ENCODE measurements at regions not wholly inside any gene's neighbourhood (a gene's known extent, or its start where the extent isn't known, plus 50 kb on each side); places are given as distances from the start of the nearest gene placed in this dataset.
A peak's percentile ranks its signal among the peaks of the same experiment; 100 is the strongest.

DNA sequence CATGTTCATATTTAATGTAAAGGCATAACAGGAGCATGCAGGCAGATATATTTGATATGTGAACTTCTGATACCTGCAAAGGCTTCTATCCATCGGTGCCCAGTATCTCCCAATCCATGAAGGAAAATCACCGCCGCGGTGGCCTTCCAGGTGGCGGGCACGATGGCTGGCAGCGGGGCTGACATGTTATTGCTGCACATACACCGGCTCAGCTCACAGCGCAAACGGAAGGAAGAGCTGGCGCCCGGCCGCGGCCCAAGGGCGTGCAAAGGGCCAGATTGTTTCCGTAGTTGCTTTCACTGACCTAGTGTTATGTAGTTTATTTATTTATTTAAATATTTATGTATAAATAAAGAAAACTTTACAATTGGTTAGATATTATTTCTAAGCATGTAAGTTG lies 322.7 kb upstream of the PITX2 start:
- Histone ChIP-seq H3K9me3 (no peaks in the 10 kb centered on the region), H3K4me1 (ENCODE audit: low read depth) (no peaks in the 10 kb centered on the region), H3K36me3 (ENCODE audit: low read depth) (no peaks in the 10 kb centered on the region), H3K4me3 (no peak overlapping the region)
- intact Hi-C loops (cut with DNase I, micrococcal nuclease), result no loop called here
- TF ChIP-seq, protein P1, sequence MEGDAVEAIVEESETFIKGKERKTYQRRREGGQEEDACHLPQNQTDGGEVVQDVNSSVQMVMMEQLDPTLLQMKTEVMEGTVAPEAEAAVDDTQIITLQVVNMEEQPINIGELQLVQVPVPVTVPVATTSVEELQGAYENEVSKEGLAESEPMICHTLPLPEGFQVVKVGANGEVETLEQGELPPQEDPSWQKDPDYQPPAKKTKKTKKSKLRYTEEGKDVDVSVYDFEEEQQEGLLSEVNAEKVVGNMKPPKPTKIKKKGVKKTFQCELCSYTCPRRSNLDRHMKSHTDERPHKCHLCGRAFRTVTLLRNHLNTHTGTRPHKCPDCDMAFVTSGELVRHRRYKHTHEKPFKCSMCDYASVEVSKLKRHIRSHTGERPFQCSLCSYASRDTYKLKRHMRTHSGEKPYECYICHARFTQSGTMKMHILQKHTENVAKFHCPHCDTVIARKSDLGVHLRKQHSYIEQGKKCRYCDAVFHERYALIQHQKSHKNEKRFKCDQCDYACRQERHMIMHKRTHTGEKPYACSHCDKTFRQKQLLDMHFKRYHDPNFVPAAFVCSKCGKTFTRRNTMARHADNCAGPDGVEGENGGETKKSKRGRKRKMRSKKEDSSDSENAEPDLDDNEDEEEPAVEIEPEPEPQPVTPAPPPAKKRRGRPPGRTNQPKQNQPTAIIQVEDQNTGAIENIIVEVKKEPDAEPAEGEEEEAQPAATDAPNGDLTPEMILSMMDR (IDR thresholded peaks at IDR 0.05), result no peak
- ATAC-seq (no peak), DNase-seq (peak in 1 of 3 donors; percentile 36)

DNA sequence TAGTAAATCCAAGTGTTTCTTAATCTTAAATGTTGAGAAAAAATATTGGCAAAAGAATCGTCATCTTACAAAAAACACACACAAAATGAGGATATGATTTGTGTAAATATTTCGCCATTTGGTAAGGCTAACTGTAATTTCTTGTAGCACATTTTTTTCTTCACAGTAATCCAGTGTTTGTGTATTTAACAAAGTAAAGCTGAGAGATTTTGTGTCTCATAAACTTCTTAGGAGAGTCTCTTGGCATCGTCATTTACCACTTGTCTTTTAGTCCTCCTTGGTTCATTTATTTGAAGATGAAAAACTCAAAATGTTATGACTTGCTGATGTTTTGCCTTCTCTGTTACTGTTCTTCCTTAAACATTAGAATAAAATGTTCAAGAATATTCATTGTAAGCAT lies 326.7 kb upstream of the PITX2 start:
- no peaks in the 10 kb centered on the region for H3K9me3 ChIP-seq
- no peak overlapping the region for H3K4me3 ChIP-seq
- H3K36me3 ChIP-seq (ENCODE audit: low read depth), result no peaks in the 10 kb centered on the region
- no peak for DNase-seq
- intact Hi-C loops (cut with DNase I, micrococcal nuclease), result no loop called here
- TF ChIP-seq, protein P1 (IDR thresholded peaks at IDR 0.05), result no peak
- H3K4me1 ChIP-seq (ENCODE audit: low read depth), result no peaks in the 10 kb centered on the region
- no peak for ATAC-seq

DNA sequence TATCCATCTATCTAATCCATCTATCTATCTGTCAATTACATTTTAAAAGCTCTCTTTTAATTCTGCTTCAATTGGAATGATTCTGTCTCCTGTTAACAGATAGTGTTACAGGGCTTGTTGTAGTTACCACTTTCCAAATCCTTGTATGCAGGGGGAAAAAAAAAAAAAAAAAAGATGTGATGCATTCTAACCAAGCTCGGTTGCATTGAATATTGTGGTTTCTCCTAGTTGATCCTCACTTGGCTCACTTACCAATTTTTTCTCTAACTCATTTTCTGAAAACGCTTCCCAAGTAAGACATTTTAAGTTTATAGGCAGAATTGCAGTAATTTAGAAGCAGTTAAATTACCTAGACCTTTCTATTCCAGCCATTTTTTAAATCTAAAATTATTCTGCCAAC lies 327.9 kb upstream of the PITX2 start:
- DNase-seq, result no peak
- Histone ChIP-seq H3K36me3 (ENCODE audit: low read depth) (no peaks in the 10 kb centered on the region), H3K9me3 (no peaks in the 10 kb centered on the region), H3K4me1 (ENCODE audit: low read depth) (no peaks in the 10 kb centered on the region), H3K4me3 (no peak overlapping the region)
- intact Hi-C loops (cut with DNase I, micrococcal nuclease), result no loop called here
- ATAC-seq, result no peak
- TF ChIP-seq, protein P1 (IDR thresholded peaks at IDR 0.05), result no peak

DNA sequence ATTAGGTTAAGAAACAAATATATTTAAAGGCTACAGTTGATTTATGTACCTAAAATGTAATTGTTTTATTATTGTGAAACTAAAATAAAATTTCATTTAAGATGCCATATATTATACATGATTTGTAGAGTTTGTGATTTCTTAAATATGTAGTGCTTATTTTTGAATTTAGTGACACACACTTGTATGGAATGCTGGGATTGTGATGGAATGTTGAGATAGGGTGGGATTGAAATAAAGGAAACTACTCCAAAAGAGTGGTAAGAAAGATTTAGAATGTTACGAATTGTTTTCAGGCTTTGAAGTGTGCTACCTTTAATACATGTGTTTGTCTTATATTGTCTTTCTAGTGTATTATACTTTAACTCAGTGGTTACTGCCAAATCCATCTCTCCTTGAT lies 330.3 kb upstream of the PITX2 start:
- no peaks in the 10 kb centered on the region for H3K4me1 ChIP-seq (ENCODE audit: low read depth)
- H3K9me3 ChIP-seq, result no peaks in the 10 kb centered on the region
- H3K36me3 ChIP-seq (ENCODE audit: low read depth), result no peaks in the 10 kb centered on the region
- intact Hi-C loops (cut with DNase I, micrococcal nuclease), result no loop called here
- ATAC-seq, result no peak
- H3K4me3 ChIP-seq, result no peak overlapping the region
- no peak for DNase-seq
- TF ChIP-seq, protein P1 (IDR thresholded peaks at IDR 0.05), result no peak

DNA sequence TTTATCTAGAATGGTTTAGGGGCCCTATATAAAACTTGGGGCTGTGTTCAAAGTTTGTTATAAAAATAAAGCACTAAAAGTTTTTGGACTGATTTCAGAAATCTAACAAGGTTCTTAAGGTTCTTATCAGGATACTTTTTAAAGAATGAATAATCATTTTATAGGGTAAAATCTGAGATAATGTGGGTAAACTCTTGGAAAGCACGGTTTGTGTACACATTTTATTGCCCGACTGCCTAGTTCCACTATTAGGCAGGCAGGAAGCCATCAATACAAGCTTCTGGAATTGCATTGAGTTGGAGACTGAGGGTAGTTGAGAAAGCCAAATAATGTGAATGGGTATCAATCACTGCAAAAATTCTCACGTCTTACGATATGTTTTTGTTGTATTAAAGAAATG lies 331.0 kb upstream of the PITX2 start:
- Histone ChIP-seq H3K4me3 (no peak overlapping the region), H3K9me3 (no peaks in the 10 kb centered on the region), H3K4me1 (ENCODE audit: low read depth) (no peaks in the 10 kb centered on the region), H3K36me3 (ENCODE audit: low read depth) (no peaks in the 10 kb centered on the region)
- ATAC-seq (no peak), DNase-seq (no peak)
- intact Hi-C loops (cut with DNase I, micrococcal nuclease), result no loop called here
- TF ChIP-seq, protein P1 (IDR thresholded peaks at IDR 0.05), result no peak

DNA sequence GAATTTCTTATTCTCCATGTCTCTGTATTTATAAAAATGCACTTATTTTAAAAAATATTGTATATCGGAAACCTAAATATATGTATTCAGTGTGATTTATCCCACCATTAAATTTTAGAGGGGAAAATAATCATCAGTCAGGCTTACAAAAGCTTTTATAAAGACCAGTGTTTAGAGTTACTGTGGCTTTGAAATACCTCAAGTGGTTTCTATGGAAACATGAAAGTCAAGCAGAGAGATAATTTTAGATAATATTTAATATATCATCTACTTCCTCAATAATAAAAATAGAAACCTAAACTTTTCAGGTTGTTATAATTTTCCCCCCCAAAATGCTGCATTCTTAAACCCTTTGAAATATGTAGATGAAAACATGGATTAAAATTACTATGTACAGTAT lies 332.9 kb upstream of the PITX2 start:
- TF ChIP-seq, protein P1 (IDR thresholded peaks at IDR 0.05), result no peak
- no peaks in the 10 kb centered on the region for H3K9me3 ChIP-seq
- H3K4me3 ChIP-seq, result no peak overlapping the region
- intact Hi-C loops (cut with DNase I, micrococcal nuclease), result loop anchor here in 1 of 2 donors (5.0 kb wide), 1 partner anchor 323 kb away; no protein-coding TSS in a partner anchor
- no peak for DNase-seq
- ATAC-seq, result no peak
- H3K4me1 ChIP-seq (ENCODE audit: low read depth), result no peaks in the 10 kb centered on the region
- H3K36me3 ChIP-seq (ENCODE audit: low read depth), result no peaks in the 10 kb centered on the region

Measured in mucosa of descending colon (tissue), 3 donors.